Endodermal cell (in vitro differentiated cells): ENCODE measurements at regions not wholly inside any gene's neighbourhood (a gene's known extent, or its start where the extent isn't known, plus 50 kb on each side); places are given as distances from the start of the nearest gene placed in this dataset.

Experiments used
- DNase-seq: peaks from one replicate; pipeline ENCODE4 v3.0.0-alpha.2; 2017
- H3K27ac ChIP-seq: 2 replicates; pipeline ENCODE4 v1.5.1; 2013; ENCODE audit warnings: mild to moderate bottlenecking, low read depth, low read length, moderate library complexity
- H3K27me3 ChIP-seq: 2 replicates; pipeline ENCODE4 v1.6.1; 2013; ENCODE audit warnings: mild to moderate bottlenecking, low read length, moderate library complexity; ENCODE audit not compliant: insufficient read depth, control insufficient read depth, poor library complexity, severe bottlenecking
- H3K36me3 ChIP-seq: 2 replicates; pipeline ENCODE4 v1.7.0; 2013; ENCODE audit warnings: mild to moderate bottlenecking, low read length, moderate library complexity; ENCODE audit not compliant: control insufficient read depth, insufficient read depth
- H3K4me1 ChIP-seq: one replicate; pipeline ENCODE4 v1.7.0; 2013; ENCODE audit warnings: low read length; ENCODE audit not compliant: control insufficient read depth, insufficient read depth
- H3K4me3 ChIP-seq: 2 replicates; pipeline ENCODE4 v1.5.1; 2013; ENCODE audit warnings: mild to moderate bottlenecking, low read length, moderate library complexity
- H3K9ac ChIP-seq: 2 replicates; pipeline ENCODE4 v1.6.1; 2013; ENCODE audit warnings: mild to moderate bottlenecking, low read length, moderate library complexity; ENCODE audit not compliant: poor library complexity, severe bottlenecking; ENCODE audit errors: extremely low read depth
- H3K9me3 ChIP-seq: 2 replicates; pipeline ENCODE4 v1.6.1; 2013; ENCODE audit warnings: mild to moderate bottlenecking, low read length, moderate library complexity; ENCODE audit not compliant: control insufficient read depth
- H3K27ac Mint-ChIP-seq: 2 replicates; pipeline ENCODE4 v1.8.0; 2020; ENCODE audit warnings: mixed read lengths
- H3K27me3 Mint-ChIP-seq: 2 replicates; pipeline ENCODE4 v1.8.0; 2021; ENCODE audit warnings: mild to moderate bottlenecking, mixed read lengths; ENCODE audit not compliant: insufficient read depth
- H3K36me3 Mint-ChIP-seq: 2 replicates; pipeline ENCODE4 v1.8.0; 2020; ENCODE audit warnings: low read depth, mixed read lengths
- H3K4me1 Mint-ChIP-seq: 2 replicates; pipeline ENCODE4 v1.8.0; 2020; ENCODE audit warnings: mixed read lengths
- H3K4me3 Mint-ChIP-seq: 2 replicates; pipeline ENCODE4 v1.8.0; 2020; ENCODE audit warnings: mild to moderate bottlenecking, moderate library complexity, mixed read lengths
- H3K9me3 Mint-ChIP-seq: 2 replicates; pipeline ENCODE4 v1.8.0; 2020; ENCODE audit warnings: mild to moderate bottlenecking, mixed read lengths
- WGBS, 2 experiments: methylation state at CpG; one replicate each; pipeline versions ENCODE4 v1.1.5 to v1.1.7; 2013; ENCODE audit warnings: missing lambda C conversion rate in 2 of 2, mixed read lengths in 1 of 2; ENCODE audit not compliant: insufficient coverage in 1 of 2, insufficient read length in 1 of 2; 5-methylcytosine and 5-hydroxymethylcytosine counted together
- TF ChIP-seq, protein P1 (sequence below): fragments of 200-600 bp; sonication (generic); conservative IDR thresholded peaks from 2 replicates; pipeline ENCODE4 v1.5.0; 2021; ENCODE audit warnings: antibody characterized with exemption, mild to moderate bottlenecking

DNA sequence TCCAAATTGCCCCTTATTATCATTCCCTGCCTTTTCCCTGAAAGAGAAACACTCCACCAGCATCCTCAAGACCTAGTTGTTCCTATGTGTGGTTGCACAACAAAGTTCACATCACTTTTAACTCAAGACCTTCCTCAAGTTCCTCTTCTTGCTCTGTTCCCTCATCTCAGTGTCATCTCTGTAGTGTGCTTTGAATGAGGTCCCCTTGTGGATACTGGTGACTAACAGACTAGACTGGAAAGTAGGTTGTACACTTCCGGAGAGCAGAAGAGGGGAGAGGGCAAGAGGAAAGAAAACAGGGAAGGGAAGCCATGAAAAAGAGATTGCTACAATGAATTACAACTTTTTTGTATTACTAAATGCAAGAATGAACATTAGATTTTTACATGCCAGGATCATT is 853.8 kb downstream of the USP25 start:
- TF ChIP-seq, protein P1, sequence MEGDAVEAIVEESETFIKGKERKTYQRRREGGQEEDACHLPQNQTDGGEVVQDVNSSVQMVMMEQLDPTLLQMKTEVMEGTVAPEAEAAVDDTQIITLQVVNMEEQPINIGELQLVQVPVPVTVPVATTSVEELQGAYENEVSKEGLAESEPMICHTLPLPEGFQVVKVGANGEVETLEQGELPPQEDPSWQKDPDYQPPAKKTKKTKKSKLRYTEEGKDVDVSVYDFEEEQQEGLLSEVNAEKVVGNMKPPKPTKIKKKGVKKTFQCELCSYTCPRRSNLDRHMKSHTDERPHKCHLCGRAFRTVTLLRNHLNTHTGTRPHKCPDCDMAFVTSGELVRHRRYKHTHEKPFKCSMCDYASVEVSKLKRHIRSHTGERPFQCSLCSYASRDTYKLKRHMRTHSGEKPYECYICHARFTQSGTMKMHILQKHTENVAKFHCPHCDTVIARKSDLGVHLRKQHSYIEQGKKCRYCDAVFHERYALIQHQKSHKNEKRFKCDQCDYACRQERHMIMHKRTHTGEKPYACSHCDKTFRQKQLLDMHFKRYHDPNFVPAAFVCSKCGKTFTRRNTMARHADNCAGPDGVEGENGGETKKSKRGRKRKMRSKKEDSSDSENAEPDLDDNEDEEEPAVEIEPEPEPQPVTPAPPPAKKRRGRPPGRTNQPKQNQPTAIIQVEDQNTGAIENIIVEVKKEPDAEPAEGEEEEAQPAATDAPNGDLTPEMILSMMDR, result no peak
- Mint-ChIP-seq H3K9me3 (no peaks in the 10 kb centered on the region), H3K36me3 (no peaks in the 10 kb centered on the region), H3K4me1 (no peaks in the 10 kb centered on the region), H3K27ac (no peak overlapping the region), H3K4me3 (no peak overlapping the region), H3K27me3 (no peaks in the 10 kb centered on the region)
- WGBS, 2 experiments, result 88% methylated on average over 1 of the region's 1 CpG; no CpG with 5 or more reads in 1 of the 2 experiments
- H3K4me1 ChIP-seq, result no peaks in the 10 kb centered on the region
- no peaks in the 10 kb centered on the region for H3K9me3 ChIP-seq
- no peaks in the 10 kb centered on the region for H3K36me3 ChIP-seq
- no peak overlapping the region for H3K4me3 ChIP-seq
- no peaks in the 10 kb centered on the region for H3K27me3 ChIP-seq
- no peak overlapping the region for H3K9ac ChIP-seq
- no peak overlapping the region for H3K27ac ChIP-seq
- no peak for DNase-seq

DNA sequence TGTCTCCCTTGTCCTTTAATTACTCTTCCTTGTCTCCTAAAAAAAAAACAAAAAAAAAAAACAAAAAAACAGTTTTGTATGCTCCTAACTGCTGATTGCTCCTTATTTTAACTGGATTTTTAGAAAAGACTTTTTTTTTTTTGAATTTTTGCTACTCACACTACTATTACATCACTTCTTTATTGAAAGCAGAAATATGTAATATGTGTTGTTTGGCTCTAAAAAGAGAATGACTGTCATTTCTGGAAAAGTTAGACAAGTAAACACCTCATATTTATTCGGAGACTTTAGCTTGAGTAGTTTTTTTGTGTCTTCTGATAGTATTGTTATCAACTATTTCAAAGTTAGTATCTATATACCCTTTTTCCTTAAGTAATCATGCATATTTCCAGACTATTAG is 855.0 kb downstream of the USP25 start:
- Histone ChIP-seq H3K27me3 (no peaks in the 10 kb centered on the region), H3K36me3 (no peaks in the 10 kb centered on the region), H3K9ac (no peak overlapping the region), H3K9me3 (no peaks in the 10 kb centered on the region), H3K4me1 (no peaks in the 10 kb centered on the region), H3K27ac (no peak overlapping the region), H3K4me3 (no peak overlapping the region)
- TF ChIP-seq, protein P1, result no peak
- H3K4me1 Mint-ChIP-seq, result no peaks in the 10 kb centered on the region
- no peak for DNase-seq
- H3K27me3 Mint-ChIP-seq, result no peaks in the 10 kb centered on the region
- H3K36me3 Mint-ChIP-seq, result no peaks in the 10 kb centered on the region
- no peak overlapping the region for H3K4me3 Mint-ChIP-seq
- H3K9me3 Mint-ChIP-seq, result no peaks in the 10 kb centered on the region
- WGBS, 2 experiments, result no CpG with 5 or more reads among the region's 1 CpG
- H3K27ac Mint-ChIP-seq, result no peak overlapping the region

DNA sequence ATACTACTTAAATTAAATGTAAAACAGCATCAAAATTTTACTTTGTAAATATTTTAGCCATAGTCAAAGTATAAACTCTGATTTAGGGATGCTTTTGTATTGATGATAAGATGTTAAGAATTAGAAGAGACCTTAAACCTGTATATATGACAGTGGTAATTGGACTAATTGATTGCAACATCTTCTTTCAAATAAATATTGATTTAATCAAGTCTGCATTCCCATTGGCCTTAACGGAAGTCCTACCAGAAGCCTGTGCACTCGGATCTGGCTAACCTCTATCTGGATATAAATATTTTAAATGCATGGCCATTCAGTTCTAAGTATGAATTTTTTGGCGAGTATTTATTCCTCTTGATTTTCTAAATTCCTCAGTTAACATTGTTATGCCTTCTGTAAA is 856.1 kb downstream of the USP25 start:
- no peak overlapping the region for H3K27ac ChIP-seq
- H3K4me3 Mint-ChIP-seq, result no peak overlapping the region
- H3K27ac Mint-ChIP-seq, result no peak overlapping the region
- H3K27me3 ChIP-seq, result no peaks in the 10 kb centered on the region
- no peaks in the 10 kb centered on the region for H3K27me3 Mint-ChIP-seq
- WGBS, 2 experiments, result 91% methylated on average over 3 of the region's 3 CpGs; no CpG with 5 or more reads in 1 of the 2 experiments
- H3K4me1 ChIP-seq, result no peaks in the 10 kb centered on the region
- H3K36me3 ChIP-seq, result no peaks in the 10 kb centered on the region
- H3K4me1 Mint-ChIP-seq, result no peaks in the 10 kb centered on the region
- no peaks in the 10 kb centered on the region for H3K9me3 Mint-ChIP-seq
- H3K9ac ChIP-seq, result no peak overlapping the region
- H3K4me3 ChIP-seq, result no peak overlapping the region
- no peak for DNase-seq
- TF ChIP-seq, protein P1, result no peak
- H3K9me3 ChIP-seq, result no peaks in the 10 kb centered on the region
- H3K36me3 Mint-ChIP-seq, result no peaks in the 10 kb centered on the region
